ENCODE measurements at regions not wholly inside any gene's neighbourhood (a gene's known extent, or its start where the extent isn't known, plus 50 kb on each side); places are given as distances from the start of the nearest gene placed in this dataset.
"Not testable (repeated sequence)": the region's sequence is repeated elsewhere in the genome, so short reads cannot be mapped to it uniquely, and the experiment has no call there.

DNA sequence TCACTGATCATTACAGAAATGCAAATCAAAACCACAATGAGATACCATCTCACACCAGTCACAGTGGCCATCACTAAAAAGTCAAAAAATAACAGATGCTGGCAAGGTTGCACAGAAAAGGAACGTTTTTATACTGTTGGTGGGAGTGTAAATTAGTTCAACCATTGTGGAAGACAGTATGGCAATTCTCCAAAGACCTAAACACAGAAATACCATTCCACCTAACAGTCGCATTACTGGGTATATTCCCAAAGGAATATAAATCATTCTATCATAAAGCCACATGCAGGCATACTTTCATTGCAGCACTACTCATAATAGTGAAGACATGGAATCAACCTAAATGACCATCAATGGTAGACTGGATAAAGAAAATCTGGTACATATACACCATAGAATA is 83.2 kb upstream of the ARID5B start:
- not testable (repeated sequence) for H3K27ac Mint-ChIP-seq; H3K4me1 Mint-ChIP-seq; ATAC-seq (ENCODE audit: low read depth); H3K9me3 Mint-ChIP-seq; H3K36me3 Mint-ChIP-seq; H3K27me3 Mint-ChIP-seq; DNase-seq (ENCODE audit: low spot score in 2 of 2); H3K4me3 Mint-ChIP-seq

GRCh38 chr10:61819208-61819607 is 82.3 kb upstream of the ARID5B start:
- H3K9me3 Mint-ChIP-seq, result no peaks in the 10 kb centered on the region
- H3K4me1 Mint-ChIP-seq, result no peaks in the 10 kb centered on the region
- ATAC-seq (ENCODE audit: low read depth), result no peak
- no peak overlapping the region for H3K27ac Mint-ChIP-seq
- no peaks in the 10 kb centered on the region for H3K36me3 Mint-ChIP-seq
- H3K27me3 Mint-ChIP-seq, result peaks cover 1% of the 10 kb centered on the region
- DNase-seq (ENCODE audit: low spot score in 2 of 2), result no peak
- no peak overlapping the region for H3K4me3 Mint-ChIP-seq

- no peak for DNase-seq (ENCODE audit: low spot score in 2 of 2)
- no peak overlapping the region for H3K4me3 Mint-ChIP-seq
- H3K27ac Mint-ChIP-seq, result no peak overlapping the region
- no peaks in the 10 kb centered on the region for H3K9me3 Mint-ChIP-seq
- no peaks in the 10 kb centered on the region for H3K36me3 Mint-ChIP-seq
- no peaks in the 10 kb centered on the region for H3K4me1 Mint-ChIP-seq
- H3K27me3 Mint-ChIP-seq, result peaks cover 1% of the 10 kb centered on the region
- ATAC-seq (ENCODE audit: low read depth), result no peak
These were observed 80.3 kb upstream of the ARID5B start for GRCh38 chr10:61821153-61821552.

- Mint-ChIP-seq H3K9me3 (no peaks in the 10 kb centered on the region), H3K27me3 (peaks cover 1% of the 10 kb centered on the region), H3K4me3 (no peak overlapping the region), H3K4me1 (no peaks in the 10 kb centered on the region), H3K36me3 (no peaks in the 10 kb centered on the region), H3K27ac (no peak overlapping the region)
- ATAC-seq (ENCODE audit: low read depth) (no peak), DNase-seq (ENCODE audit: low spot score in 2 of 2) (no peak)
These were observed 79.8 kb upstream of the ARID5B start for GRCh38 chr10:61821693-61822092.

DNA sequence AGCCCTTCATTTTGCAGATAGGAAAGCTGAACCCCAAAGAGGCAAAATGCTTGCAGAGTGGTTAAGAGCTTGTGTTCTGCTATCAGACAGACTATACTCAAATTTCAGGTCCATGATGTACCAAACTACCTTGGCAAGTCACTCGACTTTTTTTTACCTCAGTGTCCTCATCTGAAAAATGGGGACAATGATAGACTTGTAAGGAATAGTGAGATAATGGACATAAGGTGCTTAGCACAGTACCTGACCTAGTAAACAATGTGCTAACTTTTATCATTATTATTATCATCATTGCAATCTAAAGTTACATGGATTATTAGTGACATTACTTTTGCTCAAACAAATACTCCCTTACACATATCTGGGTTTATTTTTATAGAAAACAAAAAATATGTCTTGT is 79.4 kb upstream of the ARID5B start:
- Mint-ChIP-seq H3K27me3 (peaks cover 1% of the 10 kb centered on the region), H3K9me3 (no peaks in the 10 kb centered on the region), H3K4me3 (no peak overlapping the region), H3K4me1 (no peaks in the 10 kb centered on the region), H3K27ac (no peak overlapping the region), H3K36me3 (no peaks in the 10 kb centered on the region)
- DNase-seq (ENCODE audit: low spot score in 2 of 2) (no peak), ATAC-seq (ENCODE audit: low read depth) (no peak)

GRCh38 chr10:61822781-61823230 is 78.7 kb upstream of the ARID5B start:
- Mint-ChIP-seq H3K4me1 (no peaks in the 10 kb centered on the region), H3K36me3 (no peaks in the 10 kb centered on the region), H3K27ac (no peak overlapping the region), H3K27me3 (peaks cover 1% of the 10 kb centered on the region), H3K9me3 (no peaks in the 10 kb centered on the region), H3K4me3 (no peak overlapping the region)
- ATAC-seq (ENCODE audit: low read depth) (no peak), DNase-seq (ENCODE audit: low spot score in 2 of 2) (no peak)

- Mint-ChIP-seq H3K9me3 (no peaks in the 10 kb centered on the region), H3K4me3 (no peak overlapping the region), H3K36me3 (peaks cover 2% of the 10 kb centered on the region), H3K27ac (no peak overlapping the region), H3K27me3 (peaks cover 1% of the 10 kb centered on the region), H3K4me1 (no peaks in the 10 kb centered on the region)
- no peak for ATAC-seq (ENCODE audit: low read depth)
- no peak for DNase-seq (ENCODE audit: low spot score in 2 of 2)
These were observed 76.5 kb upstream of the ARID5B start for GRCh38 chr10:61825001-61825400.

- Mint-ChIP-seq H3K27me3 (no peaks in the 10 kb centered on the region), H3K4me1 (no peaks in the 10 kb centered on the region), H3K36me3 (peaks cover 2% of the 10 kb centered on the region), H3K4me3 (no peak overlapping the region), H3K9me3 (no peaks in the 10 kb centered on the region), H3K27ac (no peak overlapping the region)
- ATAC-seq (ENCODE audit: low read depth), result no peak
- no peak for DNase-seq (ENCODE audit: low spot score in 2 of 2)
These were observed 75.9 kb upstream of the ARID5B start for GRCh38 chr10:61825628-61826027.

DNA sequence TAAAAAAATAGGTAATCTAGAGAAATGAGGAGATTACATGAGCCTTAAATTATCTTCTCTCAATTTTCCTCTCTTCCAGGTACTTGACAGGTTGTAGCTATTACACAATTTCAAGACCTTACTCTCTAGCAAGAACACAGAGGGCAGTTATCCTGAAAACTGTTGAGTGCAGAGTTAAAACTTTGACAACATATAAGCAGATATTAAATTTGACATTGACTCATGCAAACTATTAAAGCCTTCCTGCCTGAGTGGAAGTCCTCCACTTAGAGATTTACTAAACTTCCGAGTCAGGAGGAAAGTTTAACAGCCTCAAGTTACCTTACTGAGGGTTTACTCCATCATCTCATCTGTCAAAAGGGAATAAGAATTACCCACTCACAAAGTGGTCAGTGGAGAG is 73.5 kb upstream of the ARID5B start:
- Mint-ChIP-seq H3K4me1 (no peaks in the 10 kb centered on the region), H3K27ac (no peak overlapping the region), H3K36me3 (peaks cover 2% of the 10 kb centered on the region), H3K27me3 (no peaks in the 10 kb centered on the region), H3K4me3 (no peak overlapping the region), H3K9me3 (no peaks in the 10 kb centered on the region)
- ATAC-seq (ENCODE audit: low read depth), result no peak
- DNase-seq (ENCODE audit: low spot score in 2 of 2), result no peak

DNA sequence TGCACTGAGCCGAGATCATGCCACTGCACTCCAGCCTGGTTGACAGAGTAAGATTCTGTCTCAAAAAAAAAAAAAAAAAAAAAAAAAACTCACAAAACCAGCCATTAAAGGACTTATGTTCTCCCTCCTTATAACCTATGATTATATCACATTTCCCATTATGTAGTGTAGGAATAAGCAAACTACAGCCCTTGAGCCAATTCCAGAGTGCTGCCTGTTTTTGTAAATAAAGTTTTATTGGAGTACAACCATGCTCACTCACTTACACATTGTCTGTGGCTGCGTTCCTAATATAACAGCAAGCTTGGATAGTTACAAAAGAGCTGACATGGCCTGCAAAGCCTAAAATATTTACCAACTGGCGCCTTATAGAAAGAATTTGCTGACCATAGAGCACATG is 72.7 kb upstream of the ARID5B start:
- H3K27me3 Mint-ChIP-seq, result no peaks in the 10 kb centered on the region
- no peaks in the 10 kb centered on the region for H3K4me1 Mint-ChIP-seq
- H3K36me3 Mint-ChIP-seq, result peaks cover 2% of the 10 kb centered on the region
- no peak for DNase-seq (ENCODE audit: low spot score in 2 of 2)
- H3K9me3 Mint-ChIP-seq, result no peaks in the 10 kb centered on the region
- no peak overlapping the region for H3K27ac Mint-ChIP-seq
- no peak for ATAC-seq (ENCODE audit: low read depth)
- H3K4me3 Mint-ChIP-seq, result no peak overlapping the region

DNA sequence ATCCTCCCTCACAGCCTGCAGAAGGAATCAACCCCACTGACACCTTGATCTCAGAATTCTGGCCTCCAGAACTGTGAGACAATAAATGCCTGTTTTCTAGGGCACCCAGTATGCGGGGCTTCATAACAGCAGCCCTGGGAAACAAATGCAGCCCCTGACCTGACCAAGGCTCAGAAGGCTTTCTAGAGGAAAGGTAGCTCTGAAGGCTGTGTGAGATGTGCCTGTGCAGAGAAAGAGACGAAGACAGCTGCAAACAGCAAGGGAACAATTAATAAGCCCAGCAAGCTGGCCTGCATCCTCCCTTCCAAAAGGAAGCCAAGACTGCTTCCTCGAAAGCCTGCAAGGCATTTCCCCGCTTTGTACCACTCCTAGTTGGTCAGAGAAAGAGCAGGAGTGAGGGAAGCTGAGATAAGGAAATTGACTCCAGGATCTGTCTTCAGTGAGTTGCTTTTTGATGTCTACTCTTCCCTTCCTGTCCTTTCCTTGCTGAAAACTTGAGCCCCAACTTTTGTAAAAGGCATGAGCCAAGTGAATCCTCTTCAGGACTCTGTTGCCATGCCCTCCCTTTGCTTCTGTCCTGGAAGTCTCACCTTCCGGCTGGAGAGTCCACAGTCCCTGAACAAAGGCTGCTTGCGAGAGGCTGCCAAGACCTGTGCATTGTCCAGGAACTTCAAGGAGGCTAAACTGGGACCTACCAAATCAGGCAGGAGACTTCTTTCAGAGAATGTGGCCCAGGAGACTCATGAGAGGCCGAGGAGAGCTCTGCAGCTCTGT is 71.2 kb upstream of the ARID5B start:
- Mint-ChIP-seq H3K9me3 (no peaks in the 10 kb centered on the region), H3K4me1 (peaks cover 4% of the 10 kb centered on the region), H3K4me3 (no peak overlapping the region), H3K36me3 (peaks cover 2% of the 10 kb centered on the region), H3K27me3 (no peaks in the 10 kb centered on the region), H3K27ac (no peak overlapping the region)
- no peak for ATAC-seq (ENCODE audit: low read depth)
- no peak for DNase-seq (ENCODE audit: low spot score in 2 of 2)

DNA sequence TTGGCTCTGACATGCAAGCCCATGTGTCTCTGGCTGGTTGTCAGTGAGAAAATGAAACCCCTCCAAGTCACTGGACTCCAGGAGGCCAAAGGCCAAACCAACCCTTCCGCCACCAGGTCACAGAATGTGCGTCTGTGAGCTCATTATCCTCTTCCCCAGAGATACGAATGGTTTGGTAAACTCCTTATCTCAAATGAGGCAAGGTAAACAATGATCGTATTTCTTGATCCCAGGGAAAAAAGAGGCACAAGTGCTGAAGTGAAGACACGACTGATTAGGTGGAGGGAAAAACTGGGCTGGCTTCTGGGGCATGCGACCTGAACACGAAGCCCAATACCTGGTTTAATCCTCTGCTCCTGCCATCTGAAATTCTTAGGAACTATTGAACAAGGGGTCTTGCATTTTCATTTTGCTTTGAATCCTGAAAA is 70.6 kb upstream of the ARID5B start:
- Mint-ChIP-seq H3K9me3 (no peaks in the 10 kb centered on the region), H3K4me3 (no peak overlapping the region), H3K27ac (no peak overlapping the region), H3K4me1 (peaks cover 4% of the 10 kb centered on the region), H3K36me3 (peaks cover 2% of the 10 kb centered on the region), H3K27me3 (no peaks in the 10 kb centered on the region)
- ATAC-seq (ENCODE audit: low read depth), result no peak
- DNase-seq (ENCODE audit: low spot score in 2 of 2), result no peak

- H3K36me3 Mint-ChIP-seq, result peaks cover 2% of the 10 kb centered on the region
- no peak for DNase-seq (ENCODE audit: low spot score in 2 of 2)
- H3K4me1 Mint-ChIP-seq, result peaks cover 4% of the 10 kb centered on the region
- no peak overlapping the region for H3K4me3 Mint-ChIP-seq
- H3K27ac Mint-ChIP-seq, result no peak overlapping the region
- no peaks in the 10 kb centered on the region for H3K9me3 Mint-ChIP-seq
- no peaks in the 10 kb centered on the region for H3K27me3 Mint-ChIP-seq
- no peak for ATAC-seq (ENCODE audit: low read depth)
These were observed 68.5 kb upstream of the ARID5B start for GRCh38 chr10:61832866-61833481.

DNA sequence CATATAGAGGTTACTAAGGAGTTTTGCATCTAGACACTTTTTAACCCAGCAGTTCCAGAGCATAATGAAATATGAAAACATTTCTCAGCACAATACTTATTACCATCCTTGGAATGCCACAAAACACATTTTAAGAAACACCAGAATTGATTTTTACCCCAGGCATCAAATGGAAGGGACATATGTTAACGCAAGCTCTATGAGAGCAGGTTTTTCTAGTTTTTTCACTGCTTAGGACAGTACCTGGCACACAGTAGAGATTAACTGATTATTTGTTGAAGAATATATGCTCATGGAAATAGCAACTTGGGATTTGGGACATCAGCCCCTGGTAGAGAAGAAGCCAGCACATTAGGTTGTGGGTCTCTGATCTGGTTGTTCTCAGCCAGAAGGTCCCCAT is 67.0 kb upstream of the ARID5B start:
- no peak for ATAC-seq (ENCODE audit: low read depth)

More for the DNA sequence above, 67.0 kb upstream of the ARID5B start:
- H3K27ac Mint-ChIP-seq, result no peak overlapping the region
- H3K4me1 Mint-ChIP-seq, result peaks cover 4% of the 10 kb centered on the region
- H3K27me3 Mint-ChIP-seq, result no peaks in the 10 kb centered on the region
- no peaks in the 10 kb centered on the region for H3K9me3 Mint-ChIP-seq
- DNase-seq (ENCODE audit: low spot score in 2 of 2), result no peak
- no peak overlapping the region for H3K4me3 Mint-ChIP-seq
- no peaks in the 10 kb centered on the region for H3K36me3 Mint-ChIP-seq

Measured in memory B cell (primary cell).